Erythroblast (primary cell): ENCODE measurements at regions not wholly inside any gene's neighbourhood (a gene's known extent, or its start where the extent isn't known, plus 50 kb on each side); places are given as distances from the start of the nearest gene placed in this dataset.

Experiments used
- GATA1 ChIP-seq: IDR thresholded peaks from 2 replicates; pipeline ENCODE4 v1.6.1; 2011; ENCODE audit warnings: low read depth, mild to moderate bottlenecking, control low read depth, low read length, moderate library complexity
- POLR2A ChIP-seq: IDR thresholded peaks from 2 replicates; pipeline ENCODE4 v1.6.1; 2011; ENCODE audit warnings: mild to moderate bottlenecking, low read length

DNA sequence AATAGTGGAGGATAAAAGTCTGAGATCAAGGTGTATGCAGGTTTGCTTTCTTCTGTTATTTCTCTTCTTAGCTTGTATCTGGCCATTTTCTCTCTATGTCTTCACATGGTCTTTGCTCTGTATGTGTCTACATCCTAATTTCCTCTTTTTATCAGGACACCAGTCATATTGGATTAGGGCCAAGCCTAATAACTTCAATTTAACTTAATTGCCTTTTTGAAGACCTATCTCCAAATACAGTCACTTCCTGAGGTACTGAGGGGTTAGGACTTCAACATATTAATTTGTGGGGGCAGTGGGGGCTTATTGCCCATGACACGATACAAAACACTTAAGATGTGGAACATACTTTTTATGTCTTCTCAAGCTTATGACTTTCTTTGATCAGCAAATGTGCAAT lies 632.9 kb upstream of the CELF4 start:
- TF ChIP-seq POLR2A (no peak), GATA1 (no peak)
